ENCODE measurements at regions not wholly inside any gene's neighbourhood (a gene's known extent, or its start where the extent isn't known, plus 50 kb on each side); places are given as distances from the start of the nearest gene placed in this dataset.

GRCh38 chr21:25280061-25280460 is 327.2 kb downstream of the MRPL39 start:
- TF ChIP-seq, protein P1, sequence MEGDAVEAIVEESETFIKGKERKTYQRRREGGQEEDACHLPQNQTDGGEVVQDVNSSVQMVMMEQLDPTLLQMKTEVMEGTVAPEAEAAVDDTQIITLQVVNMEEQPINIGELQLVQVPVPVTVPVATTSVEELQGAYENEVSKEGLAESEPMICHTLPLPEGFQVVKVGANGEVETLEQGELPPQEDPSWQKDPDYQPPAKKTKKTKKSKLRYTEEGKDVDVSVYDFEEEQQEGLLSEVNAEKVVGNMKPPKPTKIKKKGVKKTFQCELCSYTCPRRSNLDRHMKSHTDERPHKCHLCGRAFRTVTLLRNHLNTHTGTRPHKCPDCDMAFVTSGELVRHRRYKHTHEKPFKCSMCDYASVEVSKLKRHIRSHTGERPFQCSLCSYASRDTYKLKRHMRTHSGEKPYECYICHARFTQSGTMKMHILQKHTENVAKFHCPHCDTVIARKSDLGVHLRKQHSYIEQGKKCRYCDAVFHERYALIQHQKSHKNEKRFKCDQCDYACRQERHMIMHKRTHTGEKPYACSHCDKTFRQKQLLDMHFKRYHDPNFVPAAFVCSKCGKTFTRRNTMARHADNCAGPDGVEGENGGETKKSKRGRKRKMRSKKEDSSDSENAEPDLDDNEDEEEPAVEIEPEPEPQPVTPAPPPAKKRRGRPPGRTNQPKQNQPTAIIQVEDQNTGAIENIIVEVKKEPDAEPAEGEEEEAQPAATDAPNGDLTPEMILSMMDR (IDR thresholded peaks at IDR 0.05), result no peak
- no peak for TF ChIP-seq EZH2 (IDR thresholded peaks at IDR 0.05; ENCODE audit: borderline replicate concordance, insufficient read depth, low read depth, low read length, poor library complexity, severe bottlenecking)

Data from B cell (primary cell).